Large intestine (tissue), 3 donors: ENCODE measurements at regions not wholly inside any gene's neighbourhood (a gene's known extent, or its start where the extent isn't known, plus 50 kb on each side); places are given as distances from the start of the nearest gene placed in this dataset.

Experiments
- DNase-seq, 2 donors: peaks; one replicate each; pipeline versions ENCODE4 v3.0.0 to v3.0.0-alpha.2; 2013
- H3K27ac ChIP-seq: one replicate; pipeline ENCODE4 v1.5.1; 2013; ENCODE audit warnings: low read length
- H3K27me3 ChIP-seq: 2 replicates; pipeline ENCODE4 v1.6.1; 2013; ENCODE audit warnings: low read length; ENCODE audit not compliant: control insufficient read depth, insufficient read depth
- H3K36me3 ChIP-seq: 2 replicates; pipeline ENCODE4 v1.6.1; 2013; ENCODE audit warnings: low read length; ENCODE audit not compliant: control insufficient read depth, insufficient read depth
- H3K4me1 ChIP-seq: one replicate; pipeline ENCODE4 v1.6.1; 2013; ENCODE audit warnings: low read length; ENCODE audit not compliant: control insufficient read depth, insufficient read depth
- H3K4me3 ChIP-seq: one replicate; pipeline ENCODE4 v1.5.1; 2013; ENCODE audit warnings: low read length
- H3K9me3 ChIP-seq: one replicate; pipeline ENCODE4 v1.6.1; 2013; ENCODE audit warnings: mild to moderate bottlenecking, low read depth, low read length, moderate library complexity; ENCODE audit not compliant: control insufficient read depth
- WGBS: methylation state at CpG from one replicate; pipeline ENCODE4 v1.1.5; 2013; ENCODE audit warnings: low lambda C conversion rate; ENCODE audit not compliant: insufficient coverage; 5-methylcytosine and 5-hydroxymethylcytosine counted together

GRCh38 chr16:79543219-79543618 is 57.3 kb downstream of the MAF start:
- no peaks in the 10 kb centered on the region for H3K36me3 ChIP-seq
- DNase-seq = no peak
- H3K27me3 ChIP-seq = peaks cover 4% of the 10 kb centered on the region
- H3K9me3 ChIP-seq = peaks cover 2% of the 10 kb centered on the region
- 97% methylated on average over 5 of the region's 8 CpGs for WGBS
- no peak overlapping the region for H3K27ac ChIP-seq
- no peaks in the 10 kb centered on the region for H3K4me1 ChIP-seq
- H3K4me3 ChIP-seq = no peak overlapping the region

GRCh38 chr16:79542237-79542774 is 58.2 kb downstream of the MAF start:
- Histone ChIP-seq H3K36me3 (no peaks in the 10 kb centered on the region), H3K4me3 (no peak overlapping the region), H3K4me1 (no peaks in the 10 kb centered on the region), H3K27me3 (peaks cover 4% of the 10 kb centered on the region), H3K27ac (no peak overlapping the region), H3K9me3 (no peaks in the 10 kb centered on the region)
- DNase-seq = no peak
- no CpG with 5 or more reads among the region's 11 CpGs for whole genome bisulfite sequencing

GRCh38 chr16:79540825-79541595 is 59.5 kb downstream of the MAF start:
- peak in 1 of 2 donors; percentile 11 for DNase-seq
- H3K27me3 ChIP-seq = peaks cover 4% of the 10 kb centered on the region
- H3K36me3 ChIP-seq = no peaks in the 10 kb centered on the region
- H3K4me3 ChIP-seq = no peak overlapping the region
- no peaks in the 10 kb centered on the region for H3K4me1 ChIP-seq
- H3K9me3 ChIP-seq = no peaks in the 10 kb centered on the region
- H3K27ac ChIP-seq = no peak overlapping the region
- 61% methylated on average over 8 of the region's 15 CpGs for WGBS

- WGBS = no CpG with 5 or more reads among the region's 6 CpGs
- H3K27me3 ChIP-seq = peaks cover 4% of the 10 kb centered on the region
- H3K36me3 ChIP-seq = no peaks in the 10 kb centered on the region
- H3K4me3 ChIP-seq = no peak overlapping the region
- no peaks in the 10 kb centered on the region for H3K4me1 ChIP-seq
- peak in 1 of 2 donors; percentile 4 for DNase-seq
- no peak overlapping the region for H3K27ac ChIP-seq
- no peaks in the 10 kb centered on the region for H3K9me3 ChIP-seq
Measured at GRCh38 chr16:79537584-79537983, 63.0 kb downstream of the MAF start.

- DNase-seq = peak; percentile 7 to 34
- no peak overlapping the region for H3K27ac ChIP-seq
- no peaks in the 10 kb centered on the region for H3K9me3 ChIP-seq
- WGBS = no CpG with 5 or more reads among the region's 4 CpGs
- no peaks in the 10 kb centered on the region for H3K4me1 ChIP-seq
- H3K4me3 ChIP-seq = no peak overlapping the region
- no peaks in the 10 kb centered on the region for H3K36me3 ChIP-seq
- H3K27me3 ChIP-seq = peaks cover 4% of the 10 kb centered on the region
Measured at GRCh38 chr16:79536958-79537357, 63.6 kb downstream of the MAF start.

- Histone ChIP-seq H3K27ac (no peak overlapping the region), H3K9me3 (no peaks in the 10 kb centered on the region), H3K27me3 (no peaks in the 10 kb centered on the region), H3K36me3 (no peaks in the 10 kb centered on the region), H3K4me3 (no peak overlapping the region), H3K4me1 (no peaks in the 10 kb centered on the region)
- WGBS = 0% methylated on average over 1 of the region's 5 CpGs
- DNase-seq = no peak
Measured at GRCh38 chr16:79535130-79535529, 65.4 kb downstream of the MAF start.

GRCh38 chr16:79534143-79534542 is 66.4 kb downstream of the MAF start:
- WGBS = 100% methylated on average over 1 of the region's 3 CpGs
- Histone ChIP-seq H3K4me3 (no peak overlapping the region), H3K27ac (no peak overlapping the region), H3K4me1 (no peaks in the 10 kb centered on the region), H3K27me3 (no peaks in the 10 kb centered on the region), H3K36me3 (no peaks in the 10 kb centered on the region), H3K9me3 (no peaks in the 10 kb centered on the region)
- no peak for DNase-seq

GRCh38 chr16:79533292-79533691 is 67.2 kb downstream of the MAF start:
- no peaks in the 10 kb centered on the region for H3K4me1 ChIP-seq
- no peak overlapping the region for H3K27ac ChIP-seq
- 100% methylated on average over 1 of the region's 3 CpGs for WGBS

GRCh38 chr16:79532785-79533184 is 67.8 kb downstream of the MAF start:
- H3K27me3 ChIP-seq = peaks cover 2% of the 10 kb centered on the region
- no peak for DNase-seq
- WGBS = 83% methylated on average over 2 of the region's 5 CpGs
- no peaks in the 10 kb centered on the region for H3K36me3 ChIP-seq
- no peaks in the 10 kb centered on the region for H3K9me3 ChIP-seq
- no peak overlapping the region for H3K27ac ChIP-seq
- no peaks in the 10 kb centered on the region for H3K4me1 ChIP-seq
- H3K4me3 ChIP-seq = no peak overlapping the region

More at GRCh38 chr16:79533292-79533691, 67.2 kb downstream of the MAF start:
- H3K27me3 ChIP-seq = no peaks in the 10 kb centered on the region
- no peaks in the 10 kb centered on the region for H3K36me3 ChIP-seq
- H3K4me3 ChIP-seq = no peak overlapping the region
- no peaks in the 10 kb centered on the region for H3K9me3 ChIP-seq
- no peak for DNase-seq

GRCh38 chr16:79532273-79532672 is 68.3 kb downstream of the MAF start:
- Histone ChIP-seq H3K27ac (no peak overlapping the region), H3K4me3 (no peak overlapping the region), H3K4me1 (no peaks in the 10 kb centered on the region), H3K9me3 (no peaks in the 10 kb centered on the region), H3K36me3 (no peaks in the 10 kb centered on the region), H3K27me3 (peaks cover 2% of the 10 kb centered on the region)
- 100% methylated on average over 3 of the region's 4 CpGs for WGBS
- no peak for DNase-seq

- H3K4me3 ChIP-seq = no peak overlapping the region
- H3K4me1 ChIP-seq = no peaks in the 10 kb centered on the region
- H3K27ac ChIP-seq = no peak overlapping the region
- H3K27me3 ChIP-seq = peaks cover 2% of the 10 kb centered on the region
- WGBS = 50% methylated on average over 1 of the region's 2 CpGs
- H3K36me3 ChIP-seq = no peaks in the 10 kb centered on the region
- DNase-seq = no peak
- no peaks in the 10 kb centered on the region for H3K9me3 ChIP-seq
Measured at GRCh38 chr16:79528338-79528737, 72.2 kb downstream of the MAF start.
